ENCODE measurements at regions not wholly inside any gene's neighbourhood (a gene's known extent, or its start where the extent isn't known, plus 50 kb on each side); places are given as distances from the start of the nearest gene placed in this dataset.
"Not testable (repeated sequence)": the region's sequence is repeated elsewhere in the genome, so short reads cannot be mapped to it uniquely, and the experiment has no call there.

DNA sequence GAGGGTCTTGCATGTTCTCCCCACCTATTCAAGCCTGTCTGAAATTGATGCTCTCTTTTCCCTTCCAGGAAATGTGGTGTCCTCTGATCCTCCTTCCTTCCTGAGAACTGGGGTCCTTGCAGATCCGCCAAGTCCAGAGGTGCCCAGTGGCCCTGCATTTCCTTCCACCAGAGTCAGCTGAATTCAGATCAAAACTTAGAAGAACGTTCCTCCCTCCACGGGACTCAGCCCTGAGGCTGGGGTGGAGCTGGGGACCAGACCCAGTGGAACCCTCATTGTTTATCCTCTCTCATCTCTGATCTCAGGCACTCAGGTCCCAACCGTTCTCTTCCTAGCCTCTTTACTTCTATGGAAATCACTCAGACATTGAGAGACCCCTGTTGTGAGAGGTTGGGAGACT, 477.3 kb downstream of the TSHZ3 start:
- no peak for DNase-seq (ENCODE audit: low read depth in 2 of 2)

- no peak for DNase-seq (ENCODE audit: low read depth in 2 of 2)
These were observed 478.4 kb downstream of the TSHZ3 start for GRCh38 chr19:30870876-30871275.

- DNase-seq (ENCODE audit: low read depth in 2 of 2), result no peak
These were observed 483.7 kb downstream of the TSHZ3 start for GRCh38 chr19:30865511-30865910.

GRCh38 chr19:30864391-30865215, 484.6 kb downstream of the TSHZ3 start:
- DNase-seq (ENCODE audit: low read depth in 2 of 2), result no peak

GRCh38 chr19:30862876-30863275, 486.4 kb downstream of the TSHZ3 start:
- DNase-seq (ENCODE audit: low read depth in 2 of 2), result no peak

GRCh38 chr19:30861919-30862318, 487.3 kb downstream of the TSHZ3 start:
- DNase-seq (ENCODE audit: low read depth in 2 of 2), result no peak

DNA sequence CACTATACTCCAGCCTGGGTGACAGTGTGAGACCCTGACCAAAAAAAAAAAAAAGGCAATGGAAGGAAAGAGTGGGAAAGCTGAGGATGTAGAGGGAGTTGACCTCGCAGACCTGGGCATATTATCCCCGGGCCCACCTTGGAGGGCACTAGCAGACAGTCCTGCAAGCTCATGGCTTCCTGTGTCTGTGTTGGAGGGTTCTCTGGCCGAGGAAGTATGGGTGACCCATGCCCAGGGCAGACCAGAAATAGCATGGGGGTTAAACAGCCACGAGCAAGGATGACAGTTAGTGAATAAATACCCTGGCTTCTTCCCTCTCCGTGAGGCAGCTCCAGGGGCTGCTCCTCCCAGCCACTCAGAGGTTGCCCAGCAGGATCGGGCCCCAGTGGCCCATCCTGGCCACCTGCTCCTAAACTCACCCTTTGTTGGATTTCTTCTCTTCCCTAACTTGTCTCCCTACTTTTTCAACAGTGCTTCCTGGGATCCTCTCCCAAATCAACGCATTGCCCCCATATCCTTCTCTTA, 485.8 kb downstream of the ZNF536 start:
- DNase-seq (ENCODE audit: low read depth in 2 of 2), result no peak

DNA sequence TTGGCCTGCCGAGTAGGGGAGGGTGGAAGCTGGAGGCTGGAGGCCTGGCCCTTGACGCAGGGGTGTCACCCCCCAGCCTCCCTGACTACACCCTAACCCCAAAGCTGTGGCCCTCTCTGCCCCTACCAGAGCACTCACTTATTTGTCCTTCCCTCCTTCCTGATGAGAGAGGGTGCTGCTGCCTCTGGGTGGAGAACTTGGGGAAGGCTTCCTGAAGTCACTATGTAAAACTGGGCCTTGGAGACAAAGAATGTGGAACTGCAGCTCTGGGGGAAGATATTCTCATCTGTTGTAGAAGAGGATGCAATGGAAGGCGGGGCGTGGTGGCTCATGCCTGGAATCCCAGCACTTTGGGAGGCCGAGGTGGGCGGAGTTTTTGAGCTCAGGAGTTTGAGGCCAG, 485.2 kb downstream of the ZNF536 start:
- no peak for DNase-seq (ENCODE audit: low read depth in 2 of 2)

- DNase-seq (ENCODE audit: low read depth in 2 of 2), result no peak
These were observed 484.6 kb downstream of the ZNF536 start for GRCh38 chr19:30856786-30857185.

- DNase-seq (ENCODE audit: low read depth in 2 of 2), result no peak
These were observed 484.2 kb downstream of the ZNF536 start for GRCh38 chr19:30856376-30856775.

- DNase-seq (ENCODE audit: low read depth in 2 of 2), result no peak
These were observed 483.3 kb downstream of the ZNF536 start for GRCh38 chr19:30855442-30855841.

DNA sequence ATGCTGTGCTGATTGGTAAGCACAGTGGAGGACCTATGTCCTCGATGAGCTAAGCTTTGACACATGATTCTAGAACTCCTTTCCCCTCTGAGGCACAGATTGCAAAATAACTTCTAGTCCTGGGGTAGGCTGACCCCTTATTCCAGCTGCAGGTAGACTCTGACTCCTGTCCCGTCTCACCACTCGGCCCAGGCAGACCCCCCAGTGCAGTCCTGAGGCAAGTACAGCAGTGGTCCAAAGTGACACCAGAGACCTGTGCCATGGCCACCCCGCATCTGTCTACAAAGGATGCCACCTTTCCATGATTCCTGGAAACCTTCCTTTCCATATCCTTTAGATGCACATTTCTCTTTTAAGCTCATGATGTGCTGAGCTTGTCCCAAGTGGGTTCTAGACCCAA, 482.5 kb downstream of the ZNF536 start:
- DNase-seq (ENCODE audit: low read depth in 2 of 2), result no peak

DNA sequence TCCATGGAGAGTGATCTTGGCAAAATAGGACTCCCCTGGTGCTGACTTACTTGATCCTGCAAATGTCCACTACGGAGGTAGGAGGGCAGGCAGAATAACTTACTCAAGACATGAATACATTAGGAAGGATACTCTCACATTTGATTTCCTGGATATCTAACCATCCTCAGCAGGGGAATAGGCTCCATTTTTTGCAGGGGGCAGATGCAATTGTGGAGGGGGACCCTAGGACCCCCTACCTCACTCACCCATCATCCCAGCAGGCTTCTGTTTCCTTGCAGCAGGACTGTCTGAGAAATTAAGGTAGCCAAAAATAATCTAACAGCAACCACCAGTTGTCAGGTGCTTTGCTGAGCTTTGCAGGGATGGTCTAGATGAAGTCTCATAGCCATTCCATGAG, 482.0 kb downstream of the ZNF536 start:
- no peak for DNase-seq (ENCODE audit: low read depth in 2 of 2)

GRCh38 chr19:30853036-30853435, 480.9 kb downstream of the ZNF536 start:
- no peak for DNase-seq (ENCODE audit: low read depth in 2 of 2)

- no peak for DNase-seq (ENCODE audit: low read depth in 2 of 2)
These were observed 480.0 kb downstream of the ZNF536 start for GRCh38 chr19:30852168-30852567.

DNA sequence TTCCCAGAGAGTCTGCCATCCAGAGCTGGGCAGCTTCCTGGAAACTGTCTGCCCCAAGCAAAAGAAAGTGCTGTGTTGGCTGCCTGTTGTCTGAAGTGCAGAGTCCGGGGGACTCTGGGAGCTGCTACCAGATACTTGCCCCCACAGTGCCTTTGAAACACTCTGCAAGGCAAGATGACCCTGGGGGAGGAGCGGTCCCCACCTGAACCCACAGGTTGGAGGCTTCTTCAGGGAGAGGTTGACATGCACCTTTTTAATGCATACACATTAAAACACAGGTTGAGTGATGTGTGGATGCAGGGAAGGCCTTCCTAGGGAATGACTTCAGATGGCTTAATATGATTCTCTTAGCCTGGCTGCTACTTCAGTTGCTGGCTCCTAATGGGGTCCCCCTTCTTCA, 479.5 kb downstream of the ZNF536 start:
- DNase-seq (ENCODE audit: low read depth in 2 of 2), result no peak

DNA sequence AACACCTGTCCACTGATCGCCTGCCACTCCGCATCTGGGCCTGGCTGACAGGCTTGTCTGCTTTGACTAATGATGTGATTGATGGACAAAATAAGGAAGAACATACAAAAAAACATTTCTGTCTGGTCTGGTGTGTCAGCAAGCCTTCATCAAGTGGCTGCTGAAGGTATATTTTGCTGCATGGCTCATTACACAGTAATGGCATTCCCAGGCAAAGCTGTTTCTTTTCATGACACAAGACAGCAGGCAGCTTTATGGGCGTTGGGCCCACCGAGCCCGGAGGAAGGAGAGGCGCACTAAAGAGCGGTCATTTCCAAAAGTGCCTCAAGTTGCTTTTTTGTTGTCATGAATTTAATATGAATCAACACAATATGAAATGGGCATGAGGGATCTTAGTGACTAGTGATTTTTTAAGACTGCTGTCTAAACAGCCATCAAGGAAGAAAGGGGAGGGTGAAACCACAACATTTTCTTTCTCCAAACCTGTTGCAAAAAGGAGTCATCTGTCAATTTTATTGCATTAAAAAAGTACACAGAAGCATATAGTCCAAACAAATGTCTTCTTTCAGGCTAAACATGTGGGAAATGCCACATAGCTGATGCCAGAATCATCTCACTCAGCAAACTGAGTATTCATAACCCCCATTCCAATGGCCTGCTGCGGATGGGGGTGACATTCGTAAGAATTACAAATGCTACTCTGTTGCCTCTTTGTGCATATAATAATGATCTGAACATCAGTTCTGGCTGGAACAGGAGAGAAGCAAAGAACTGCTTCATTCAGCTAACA, 476.6 kb downstream of the ZNF536 start:
- DNase-seq (ENCODE audit: low read depth in 2 of 2), result no peak

DNA sequence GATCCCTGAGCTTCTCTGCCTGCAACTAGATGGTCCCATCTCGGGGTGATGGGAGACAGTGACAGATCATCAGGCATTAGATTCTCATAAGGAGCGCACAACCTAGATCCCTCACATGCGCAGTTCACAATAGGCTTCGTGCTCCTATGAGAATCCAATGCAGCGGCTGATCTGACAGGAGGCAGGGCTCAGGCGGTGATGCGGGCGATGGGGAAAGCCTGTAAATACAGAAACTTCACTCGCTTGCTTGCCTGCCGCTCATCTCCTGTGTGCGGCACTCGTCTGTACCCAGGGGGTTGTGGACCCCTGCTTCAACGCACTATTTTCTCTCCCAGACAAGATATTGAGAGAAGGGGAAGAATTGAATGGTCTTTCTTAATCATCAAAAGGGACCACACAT, 473.9 kb downstream of the ZNF536 start:
- no peak for DNase-seq (ENCODE audit: low read depth in 2 of 2)

DNA sequence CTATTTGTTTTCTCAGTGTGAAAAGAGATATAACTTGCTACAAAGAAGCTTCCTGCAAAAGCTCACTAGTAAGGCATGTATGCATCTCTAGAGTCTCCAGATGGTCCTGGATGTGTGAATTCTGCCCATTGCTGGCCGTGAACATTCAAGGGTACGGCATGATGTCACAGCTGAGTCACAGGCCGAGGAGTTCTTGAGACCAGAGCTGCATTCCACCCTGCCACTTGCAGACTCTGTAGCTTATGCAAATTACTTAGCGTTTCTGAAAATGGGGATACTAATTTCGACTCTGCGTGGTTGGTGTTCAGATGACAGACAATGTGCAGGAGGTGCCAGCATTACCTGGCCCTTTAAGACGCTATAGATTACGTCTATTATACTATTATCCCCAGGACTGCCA, 470.7 kb downstream of the ZNF536 start:
- DNase-seq (ENCODE audit: low read depth in 2 of 2), result no peak

- no peak for DNase-seq (ENCODE audit: low read depth in 2 of 2)
These were observed 469.8 kb downstream of the ZNF536 start for GRCh38 chr19:30841934-30842333.

- DNase-seq (ENCODE audit: low read depth in 2 of 2), result no peak
These were observed 458.7 kb downstream of the ZNF536 start for GRCh38 chr19:30830875-30831274.

GRCh38 chr19:30825505-30825904, 453.3 kb downstream of the ZNF536 start:
- not testable (repeated sequence) for DNase-seq (ENCODE audit: low read depth in 2 of 2)

- no peak for DNase-seq (ENCODE audit: low read depth in 2 of 2)
These were observed 452.6 kb downstream of the ZNF536 start for GRCh38 chr19:30824809-30825208.

All from activated CD8-positive, alpha-beta memory T cell treated with anti-CD3 and anti-CD28 coated beads for 4 hours (primary cell).